GM12873 (cell line): ENCODE measurements at regions not wholly inside any gene's neighbourhood (a gene's known extent, or its start where the extent isn't known, plus 50 kb on each side); places are given as distances from the start of the nearest gene placed in this dataset.

ENCODE experiments used
- TF ChIP-seq, protein P1 (sequence below): IDR thresholded peaks from 2 replicates; pipeline ENCODE4 v1.5.1; 2012; ENCODE audit warnings: low read depth, mild to moderate bottlenecking, moderate library complexity, low read length, control low read depth; ENCODE audit not compliant: insufficient read depth; ENCODE audit errors: missing control alignments

DNA sequence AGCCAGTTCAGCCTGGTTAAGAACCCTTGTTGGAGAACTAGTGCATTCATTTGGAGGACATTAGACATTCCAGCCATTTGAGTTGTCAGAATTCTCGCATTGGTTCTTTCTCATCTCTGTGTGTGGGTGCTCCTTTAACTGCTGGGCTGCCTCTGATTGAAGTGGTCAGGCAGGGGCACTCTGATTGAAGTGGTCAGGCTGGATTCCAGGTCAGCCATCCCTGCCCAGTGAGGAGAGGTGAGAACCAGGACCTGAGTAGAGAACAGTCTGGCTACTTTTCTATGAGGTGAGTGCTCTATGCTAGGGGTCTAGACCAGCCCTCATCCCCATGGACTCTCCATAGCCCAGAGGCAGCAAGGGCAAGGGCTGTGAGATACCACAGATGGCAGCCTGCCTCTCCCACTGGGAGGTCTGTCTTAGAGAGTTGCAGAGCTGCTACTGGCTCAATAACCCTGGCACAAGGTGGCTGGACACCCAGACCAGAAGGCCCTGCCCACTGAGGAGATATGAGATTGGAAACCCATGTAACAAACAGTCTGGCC lies 691.6 kb downstream of the TMTC2 start:
- TF ChIP-seq, protein P1, sequence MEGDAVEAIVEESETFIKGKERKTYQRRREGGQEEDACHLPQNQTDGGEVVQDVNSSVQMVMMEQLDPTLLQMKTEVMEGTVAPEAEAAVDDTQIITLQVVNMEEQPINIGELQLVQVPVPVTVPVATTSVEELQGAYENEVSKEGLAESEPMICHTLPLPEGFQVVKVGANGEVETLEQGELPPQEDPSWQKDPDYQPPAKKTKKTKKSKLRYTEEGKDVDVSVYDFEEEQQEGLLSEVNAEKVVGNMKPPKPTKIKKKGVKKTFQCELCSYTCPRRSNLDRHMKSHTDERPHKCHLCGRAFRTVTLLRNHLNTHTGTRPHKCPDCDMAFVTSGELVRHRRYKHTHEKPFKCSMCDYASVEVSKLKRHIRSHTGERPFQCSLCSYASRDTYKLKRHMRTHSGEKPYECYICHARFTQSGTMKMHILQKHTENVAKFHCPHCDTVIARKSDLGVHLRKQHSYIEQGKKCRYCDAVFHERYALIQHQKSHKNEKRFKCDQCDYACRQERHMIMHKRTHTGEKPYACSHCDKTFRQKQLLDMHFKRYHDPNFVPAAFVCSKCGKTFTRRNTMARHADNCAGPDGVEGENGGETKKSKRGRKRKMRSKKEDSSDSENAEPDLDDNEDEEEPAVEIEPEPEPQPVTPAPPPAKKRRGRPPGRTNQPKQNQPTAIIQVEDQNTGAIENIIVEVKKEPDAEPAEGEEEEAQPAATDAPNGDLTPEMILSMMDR, result no peak

DNA sequence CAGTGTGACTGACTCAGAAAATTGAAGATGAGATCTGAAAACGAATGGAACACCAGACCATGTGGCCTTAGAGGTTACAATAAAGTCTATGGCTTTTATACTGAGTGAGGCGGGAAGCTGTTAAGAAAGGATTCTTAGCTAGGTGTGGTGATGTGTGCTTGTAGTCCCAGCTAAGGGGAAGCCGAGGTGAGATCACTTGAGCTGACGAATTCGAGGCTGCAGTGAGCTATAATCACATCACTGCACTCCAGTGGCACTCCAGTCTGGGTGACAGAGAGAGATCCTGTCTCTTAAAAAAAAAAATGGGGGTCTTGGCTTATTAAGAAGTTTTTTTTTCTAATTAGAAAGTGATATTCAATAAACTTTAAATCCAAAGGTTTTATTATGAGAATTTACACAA lies 678.6 kb downstream of the TMTC2 start:
- TF ChIP-seq, protein P1, result no peak

DNA sequence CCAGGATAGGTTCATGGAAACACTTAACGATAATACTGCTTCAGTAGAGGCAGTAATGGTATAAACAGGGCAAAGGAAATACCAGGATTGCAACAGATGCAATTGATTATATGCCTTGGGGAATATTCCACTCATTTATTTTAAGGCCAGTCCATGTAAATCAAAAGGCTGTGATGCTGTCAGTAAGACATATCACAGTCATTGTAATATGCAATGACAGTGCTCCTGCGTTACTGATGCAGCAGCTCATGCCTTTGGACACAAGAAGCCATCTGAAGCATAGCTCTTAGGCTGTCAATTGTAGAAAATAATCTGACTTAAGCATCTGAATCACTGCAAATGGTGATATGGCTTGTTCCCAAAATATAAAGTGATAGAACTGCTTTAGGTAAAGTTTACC lies 674.8 kb downstream of the TMTC2 start:
- TF ChIP-seq, protein P1, result no peak

DNA sequence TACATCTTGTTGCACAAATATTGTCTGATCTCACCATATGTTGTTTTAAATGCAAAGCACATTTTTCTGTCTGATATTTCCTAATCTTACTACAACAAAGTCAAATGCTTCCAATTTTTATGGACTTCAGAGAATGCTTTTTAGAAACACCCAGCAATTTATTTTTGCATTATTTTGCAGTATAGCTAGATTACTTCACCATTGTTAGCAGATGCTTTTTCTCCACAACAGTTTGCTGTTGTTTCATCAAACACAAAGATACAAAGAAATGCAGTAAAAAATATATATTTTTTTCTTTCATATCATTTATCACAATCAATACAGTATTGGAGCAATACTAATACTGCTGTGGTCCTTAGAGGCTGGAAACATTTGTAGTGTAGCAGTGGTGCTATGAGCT lies 674.4 kb downstream of the TMTC2 start:
- TF ChIP-seq, protein P1, result no peak

DNA sequence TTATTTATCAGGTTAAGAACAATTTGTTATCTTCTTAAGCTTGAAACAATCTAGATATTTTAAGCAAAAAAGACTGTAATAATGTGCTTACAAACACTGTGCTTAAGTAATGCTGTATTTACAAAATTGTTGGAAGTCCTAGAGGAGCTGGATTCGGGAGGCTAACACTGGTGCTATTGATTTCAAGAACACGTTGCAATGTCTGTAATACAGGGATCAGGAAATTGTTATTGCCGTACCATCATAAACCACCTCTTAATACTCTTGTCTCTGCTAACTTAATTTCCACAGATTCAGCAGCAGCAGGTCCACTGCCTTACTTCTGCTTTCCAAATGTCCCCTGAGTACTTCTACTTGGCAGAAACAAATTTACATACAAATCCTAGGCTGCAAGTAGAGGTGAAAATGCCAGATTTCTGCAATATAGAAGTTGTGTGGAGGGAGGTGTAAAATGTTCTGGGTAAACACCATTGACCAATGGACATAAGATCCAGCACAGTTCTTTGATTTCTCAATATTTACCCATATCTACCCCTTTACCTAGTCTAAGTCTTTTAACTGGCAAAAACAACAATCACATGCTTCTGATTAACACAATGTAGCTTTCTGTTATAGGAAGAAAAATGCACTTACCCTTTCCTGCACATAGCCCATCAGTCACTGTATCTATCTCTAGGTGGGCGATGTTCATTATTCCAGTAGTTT lies 663.4 kb downstream of the TMTC2 start:
- TF ChIP-seq, protein P1, result no peak

DNA sequence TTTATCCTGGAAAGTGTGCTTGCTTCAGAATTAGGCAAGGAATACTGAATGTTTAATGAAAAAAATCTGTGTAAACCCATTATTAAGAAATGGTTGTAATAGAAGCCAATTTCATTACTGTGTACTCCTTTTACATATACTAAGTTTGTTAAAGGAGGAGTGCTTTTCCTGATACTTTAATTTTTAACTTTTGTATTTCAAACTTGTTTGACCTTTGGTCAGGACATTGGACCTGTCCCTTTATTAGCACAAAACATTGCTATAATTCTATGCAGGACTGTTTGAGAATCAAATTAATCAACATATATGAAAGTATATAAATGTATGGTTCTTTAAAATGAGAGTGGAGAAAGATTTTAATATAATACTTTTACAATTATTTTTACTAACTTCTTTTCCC lies 659.6 kb downstream of the TMTC2 start:
- TF ChIP-seq, protein P1, result no peak

DNA sequence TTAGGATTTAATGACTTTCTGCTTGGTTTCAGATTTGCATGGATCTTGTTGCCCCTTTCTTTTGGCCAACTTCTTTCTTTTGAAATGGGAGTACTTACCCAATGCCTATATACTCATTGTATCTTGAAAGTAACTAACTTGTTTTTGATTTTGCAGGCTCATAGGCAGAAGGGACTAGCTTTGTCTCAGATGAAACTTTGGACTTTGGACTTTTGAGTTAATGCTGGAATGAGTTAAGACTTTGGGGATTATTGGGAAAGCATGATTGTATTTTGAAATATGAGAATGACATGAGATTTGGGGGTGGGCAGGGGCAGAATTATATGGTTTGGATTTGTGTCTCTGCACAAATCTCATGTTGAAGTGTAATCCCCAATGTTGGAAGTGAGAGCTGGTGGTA lies 657.1 kb downstream of the TMTC2 start:
- TF ChIP-seq, protein P1, result no peak
